Brain microvascular endothelial cell (primary cell): ENCODE measurements at regions not wholly inside any gene's neighbourhood (a gene's known extent, or its start where the extent isn't known, plus 50 kb on each side); places are given as distances from the start of the nearest gene placed in this dataset.

ENCODE experiments used
- DNase-seq: peaks from one replicate; pipeline ENCODE4 v3.0.0-alpha.2; 2020
- H3K27ac ChIP-seq: fragments of 250-450 bp; sonication (Bioruptor Pico); 2 replicates; pipeline ENCODE4 v1.5.1; 2020; ENCODE audit warnings: mild to moderate bottlenecking, moderate library complexity
- H3K27me3 ChIP-seq: fragments of 250-450 bp; sonication (Bioruptor Pico); replicated peaks from 2 replicates; pipeline ENCODE4 v1.5.1; 2020; ENCODE audit warnings: mild to moderate bottlenecking
- H3K36me3 ChIP-seq: fragments of 250-450 bp; sonication (Bioruptor Pico); replicated peaks from 2 replicates; pipeline ENCODE4 v1.5.1; 2020; ENCODE audit warnings: mild to moderate bottlenecking
- H3K4me3 ChIP-seq: 2 replicates; pipeline ENCODE4 v1.5.1; 2011; ENCODE audit warnings: low read depth, mild to moderate bottlenecking, control low read depth, low read length, moderate library complexity
- in situ Hi-C: cut with HindIII; loops from 2 replicates; pipeline ENCODE4 v1.10.0; 2017; ENCODE audit warnings: low sequenced_read_pairs, low pct_ligation_motif_present
- TF ChIP-seq, protein P1 (sequence below): IDR thresholded peaks from 2 replicates; pipeline ENCODE4 v1.5.1; 2011; ENCODE audit warnings: low read depth, mild to moderate bottlenecking, moderate library complexity, low read length, control low read depth, inconsistent platforms; ENCODE audit errors: missing control alignments

DNA sequence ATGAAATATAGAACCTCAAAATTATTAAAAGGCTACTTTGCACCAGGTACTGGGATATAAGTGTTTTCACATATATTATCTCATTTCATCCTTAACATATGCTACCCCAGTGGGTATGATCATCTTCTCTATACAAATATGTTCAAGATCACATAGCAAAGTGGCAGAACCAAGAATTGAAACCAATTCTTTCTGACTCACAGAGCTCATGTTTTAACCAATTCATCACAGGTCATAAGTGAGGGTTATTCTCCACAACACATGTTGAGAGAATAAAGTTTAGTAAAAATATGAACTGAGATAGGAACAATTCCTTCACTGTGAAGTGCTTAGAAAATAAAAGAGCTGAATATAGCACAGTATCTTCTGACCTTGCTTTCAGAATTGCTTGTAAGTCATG, 442.9 kb upstream of the RASGEF1B start:
- in situ Hi-C loops = no loop called here
- no peak for DNase-seq
- Histone ChIP-seq H3K4me3 (no peak overlapping the region), H3K27ac (no peak overlapping the region), H3K27me3 (no peaks in the 10 kb centered on the region), H3K36me3 (no peaks in the 10 kb centered on the region)
- TF ChIP-seq, protein P1, sequence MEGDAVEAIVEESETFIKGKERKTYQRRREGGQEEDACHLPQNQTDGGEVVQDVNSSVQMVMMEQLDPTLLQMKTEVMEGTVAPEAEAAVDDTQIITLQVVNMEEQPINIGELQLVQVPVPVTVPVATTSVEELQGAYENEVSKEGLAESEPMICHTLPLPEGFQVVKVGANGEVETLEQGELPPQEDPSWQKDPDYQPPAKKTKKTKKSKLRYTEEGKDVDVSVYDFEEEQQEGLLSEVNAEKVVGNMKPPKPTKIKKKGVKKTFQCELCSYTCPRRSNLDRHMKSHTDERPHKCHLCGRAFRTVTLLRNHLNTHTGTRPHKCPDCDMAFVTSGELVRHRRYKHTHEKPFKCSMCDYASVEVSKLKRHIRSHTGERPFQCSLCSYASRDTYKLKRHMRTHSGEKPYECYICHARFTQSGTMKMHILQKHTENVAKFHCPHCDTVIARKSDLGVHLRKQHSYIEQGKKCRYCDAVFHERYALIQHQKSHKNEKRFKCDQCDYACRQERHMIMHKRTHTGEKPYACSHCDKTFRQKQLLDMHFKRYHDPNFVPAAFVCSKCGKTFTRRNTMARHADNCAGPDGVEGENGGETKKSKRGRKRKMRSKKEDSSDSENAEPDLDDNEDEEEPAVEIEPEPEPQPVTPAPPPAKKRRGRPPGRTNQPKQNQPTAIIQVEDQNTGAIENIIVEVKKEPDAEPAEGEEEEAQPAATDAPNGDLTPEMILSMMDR = no peak

- no peaks in the 10 kb centered on the region for H3K27me3 ChIP-seq
- TF ChIP-seq, protein P1 = peak; percentile 69
- in situ Hi-C loops = no loop called here
- H3K36me3 ChIP-seq = no peaks in the 10 kb centered on the region
- no peak overlapping the region for H3K4me3 ChIP-seq
- peak; percentile 24 for DNase-seq
- H3K27ac ChIP-seq = no peak overlapping the region
Measured at GRCh38 chr4:81913427-81913879, 441.7 kb upstream of the RASGEF1B start.

DNA sequence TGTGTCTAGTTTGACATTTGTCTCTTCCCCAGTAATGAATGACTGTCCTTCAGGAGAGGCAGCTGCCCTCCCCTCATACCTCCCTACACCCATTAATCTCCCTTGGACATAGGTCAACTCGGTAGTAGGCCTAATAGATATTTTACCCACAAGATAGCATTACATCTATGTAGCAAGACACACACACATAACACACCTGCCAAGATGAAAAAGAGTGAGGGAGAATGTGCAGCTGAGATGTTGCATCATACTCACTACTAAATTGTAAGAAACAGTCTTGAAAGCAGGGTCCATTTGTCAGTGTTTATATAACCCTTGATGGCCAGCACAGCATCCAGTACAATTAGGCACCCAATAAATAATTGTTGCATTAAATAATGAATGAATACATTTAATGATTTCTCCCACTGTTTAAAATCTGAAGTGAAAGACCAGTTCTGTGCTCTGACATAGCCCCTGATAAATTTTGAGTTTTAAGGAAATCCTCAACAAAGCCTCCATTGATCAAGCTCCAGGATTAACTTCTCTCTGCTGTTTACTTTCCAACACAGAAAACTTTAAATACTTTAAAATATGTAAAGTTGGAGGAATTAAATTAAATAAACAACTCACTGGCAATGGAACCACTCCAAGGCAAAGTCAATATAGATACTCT, 440.8 kb upstream of the RASGEF1B start:
- TF ChIP-seq, protein P1 = no peak
- no peak for DNase-seq
- Histone ChIP-seq H3K27me3 (no peaks in the 10 kb centered on the region), H3K27ac (no peak overlapping the region), H3K4me3 (no peak overlapping the region), H3K36me3 (no peaks in the 10 kb centered on the region)
- in situ Hi-C loops = no loop called here

DNA sequence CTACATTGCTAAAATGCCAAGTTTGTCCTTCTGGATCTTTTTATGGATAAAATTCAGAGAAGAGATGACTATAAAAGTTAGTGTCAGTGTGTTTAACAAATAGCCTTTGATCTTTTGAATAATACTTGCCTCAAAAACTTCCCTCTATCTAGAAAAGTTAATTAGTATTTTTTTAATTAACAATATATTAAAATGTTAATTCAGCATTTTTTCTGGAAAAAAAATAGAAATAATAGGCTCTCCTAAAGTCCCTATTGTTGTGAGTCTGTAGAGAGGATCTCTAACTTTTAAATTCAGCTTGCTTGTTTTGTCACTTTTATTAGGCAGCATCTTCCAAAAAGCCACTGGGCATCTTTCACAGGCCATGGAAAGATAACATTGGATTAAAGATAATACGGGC, 435.2 kb upstream of the RASGEF1B start:
- in situ Hi-C loops = no loop called here
- Histone ChIP-seq H3K4me3 (no peak overlapping the region), H3K27me3 (no peaks in the 10 kb centered on the region), H3K27ac (no peak overlapping the region), H3K36me3 (no peaks in the 10 kb centered on the region)
- no peak for DNase-seq
- TF ChIP-seq, protein P1 = no peak

DNA sequence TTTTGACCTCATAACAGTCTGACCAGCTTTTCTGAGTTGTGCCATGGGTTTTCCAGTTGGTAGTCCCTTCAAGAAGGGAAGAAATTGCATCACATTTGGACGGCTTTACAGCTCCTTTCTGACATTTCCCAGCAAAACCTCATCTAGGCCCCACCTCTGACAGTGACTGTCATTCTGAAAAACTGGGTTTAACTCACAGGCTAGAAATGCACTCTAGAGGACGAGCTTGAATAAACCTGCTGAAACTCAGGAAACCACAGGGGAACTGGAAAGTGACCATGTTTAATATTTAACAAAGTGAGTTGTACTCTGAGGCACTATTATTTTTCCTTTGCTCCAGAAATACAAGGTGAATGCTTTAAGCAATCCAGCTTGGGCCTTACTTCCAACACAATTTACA, 434.3 kb upstream of the RASGEF1B start:
- in situ Hi-C loops = no loop called here
- no peak overlapping the region for H3K27ac ChIP-seq
- no peaks in the 10 kb centered on the region for H3K36me3 ChIP-seq
- H3K4me3 ChIP-seq = no peak overlapping the region
- TF ChIP-seq, protein P1 = no peak
- no peak for DNase-seq
- no peaks in the 10 kb centered on the region for H3K27me3 ChIP-seq

GRCh38 chr4:81904121-81904520, 432.4 kb upstream of the RASGEF1B start:
- H3K36me3 ChIP-seq = no peaks in the 10 kb centered on the region
- TF ChIP-seq, protein P1 = no peak
- in situ Hi-C loops = no loop called here
- DNase-seq = no peak
- no peak overlapping the region for H3K4me3 ChIP-seq
- no peak overlapping the region for H3K27ac ChIP-seq
- H3K27me3 ChIP-seq = no peaks in the 10 kb centered on the region
